NAMALWA (cell line): ENCODE measurements at regions not wholly inside any gene's neighbourhood (a gene's known extent, or its start where the extent isn't known, plus 50 kb on each side); places are given as distances from the start of the nearest gene placed in this dataset.

Experiments
- DNase-seq: peaks from one replicate; pipeline ENCODE4 v3.0.0-alpha.2; 2015; ENCODE audit warnings: low spot score

GRCh38 chr1:101706366-101706765, 290.4 kb downstream of the OLFM3 start:
- no peak for DNase-seq

- DNase-seq = no peak
Measured at GRCh38 chr1:101709721-101710120, 287.0 kb downstream of the OLFM3 start.

GRCh38 chr1:101713760-101714159, 283.0 kb downstream of the OLFM3 start:
- DNase-seq = no peak

GRCh38 chr1:101723415-101723814, 273.3 kb downstream of the OLFM3 start:
- no peak for DNase-seq

GRCh38 chr1:101728029-101728428, 268.7 kb downstream of the OLFM3 start:
- DNase-seq = no peak

GRCh38 chr1:101730559-101730958, 266.2 kb downstream of the OLFM3 start:
- no peak for DNase-seq

- no peak for DNase-seq
Measured at GRCh38 chr1:101732261-101732660, 264.5 kb downstream of the OLFM3 start.

GRCh38 chr1:101733340-101733739, 263.4 kb downstream of the OLFM3 start:
- no peak for DNase-seq

GRCh38 chr1:101738475-101738874, 258.3 kb downstream of the OLFM3 start:
- DNase-seq = no peak

- DNase-seq = no peak
Measured at GRCh38 chr1:101739146-101739545, 257.6 kb downstream of the OLFM3 start.

- DNase-seq = no peak
Measured at GRCh38 chr1:101739826-101740330, 256.8 kb downstream of the OLFM3 start.

- no peak for DNase-seq
Measured at GRCh38 chr1:101741910-101742309, 254.8 kb downstream of the OLFM3 start.

- DNase-seq = no peak
Measured at GRCh38 chr1:101742509-101742908, 254.2 kb downstream of the OLFM3 start.

GRCh38 chr1:101745551-101746270, 251.0 kb downstream of the OLFM3 start:
- DNase-seq = no peak

- DNase-seq = no peak
Measured at GRCh38 chr1:101748077-101748476, 248.6 kb downstream of the OLFM3 start.
